ENCODE measurements at regions not wholly inside any gene's neighbourhood (a gene's known extent, or its start where the extent isn't known, plus 50 kb on each side); places are given as distances from the start of the nearest gene placed in this dataset.

- Histone ChIP-seq H3K4me2 (ENCODE audit: low read length) (no peak overlapping the region), H3K27ac (no peak overlapping the region), H2AFZ (no peak overlapping the region), H3K36me3 (ENCODE audit: control insufficient read depth, insufficient read depth, low read length) (no peaks in the 10 kb centered on the region), H3K4me3 (ENCODE audit: low read depth, low read length) (no peak overlapping the region), H3K9me3 (ENCODE audit: control insufficient read depth, low read length) (no peaks in the 10 kb centered on the region), H3K27me3 (ENCODE audit: control insufficient read depth, insufficient read depth, low read length) (no peaks in the 10 kb centered on the region), H3K9ac (no peak overlapping the region), H3K79me2 (no peaks in the 10 kb centered on the region), H3K4me1 (no peaks in the 10 kb centered on the region)
- no peak for TF ChIP-seq CTCF (IDR thresholded peaks at IDR 0.05)
These were observed 611.7 kb downstream of the ZIC1 start for GRCh38 chr3:148020861-148021260.

GRCh38 chr3:148021381-148021780 is 612.2 kb downstream of the ZIC1 start:
- Histone ChIP-seq H3K4me1 (no peaks in the 10 kb centered on the region), H3K9ac (no peak overlapping the region), H3K9me3 (ENCODE audit: control insufficient read depth, low read length) (no peaks in the 10 kb centered on the region), H3K4me3 (ENCODE audit: low read depth, low read length) (no peak overlapping the region), H3K27me3 (ENCODE audit: control insufficient read depth, insufficient read depth, low read length) (no peaks in the 10 kb centered on the region), H3K36me3 (ENCODE audit: control insufficient read depth, insufficient read depth, low read length) (no peaks in the 10 kb centered on the region), H3K79me2 (no peaks in the 10 kb centered on the region), H3K4me2 (ENCODE audit: low read length) (no peak overlapping the region), H3K27ac (no peak overlapping the region), H2AFZ (no peak overlapping the region)
- no peak for TF ChIP-seq CTCF (IDR thresholded peaks at IDR 0.05)

- Histone ChIP-seq H3K9me3 (ENCODE audit: control insufficient read depth, low read length) (no peaks in the 10 kb centered on the region), H3K4me2 (ENCODE audit: low read length) (no peak overlapping the region), H2AFZ (no peak overlapping the region), H3K4me3 (ENCODE audit: low read depth, low read length) (no peak overlapping the region), H3K9ac (no peak overlapping the region), H3K4me1 (no peaks in the 10 kb centered on the region), H3K27me3 (ENCODE audit: control insufficient read depth, insufficient read depth, low read length) (no peaks in the 10 kb centered on the region), H3K36me3 (ENCODE audit: control insufficient read depth, insufficient read depth, low read length) (no peaks in the 10 kb centered on the region), H3K27ac (no peak overlapping the region), H3K79me2 (no peaks in the 10 kb centered on the region)
- TF ChIP-seq CTCF (IDR thresholded peaks at IDR 0.05) = no peak
These were observed 614.8 kb downstream of the ZIC1 start for GRCh38 chr3:148023994-148024393.

GRCh38 chr3:148026009-148026588 is 616.9 kb downstream of the ZIC1 start:
- H3K4me3 ChIP-seq (ENCODE audit: low read depth, low read length) = no peak overlapping the region
- no peaks in the 10 kb centered on the region for H3K27me3 ChIP-seq (ENCODE audit: control insufficient read depth, insufficient read depth, low read length)
- no peak overlapping the region for H3K9ac ChIP-seq
- no peak overlapping the region for H3K4me2 ChIP-seq (ENCODE audit: low read length)
- H3K9me3 ChIP-seq (ENCODE audit: control insufficient read depth, low read length) = no peaks in the 10 kb centered on the region
- H3K79me2 ChIP-seq = no peaks in the 10 kb centered on the region
- no peaks in the 10 kb centered on the region for H3K4me1 ChIP-seq
- TF ChIP-seq CTCF (IDR thresholded peaks at IDR 0.05) = no peak
- H2AFZ ChIP-seq = no peak overlapping the region
- H3K27ac ChIP-seq = no peak overlapping the region
- H3K36me3 ChIP-seq (ENCODE audit: control insufficient read depth, insufficient read depth, low read length) = no peaks in the 10 kb centered on the region

- Histone ChIP-seq H3K36me3 (ENCODE audit: control insufficient read depth, insufficient read depth, low read length) (no peaks in the 10 kb centered on the region), H3K4me2 (ENCODE audit: low read length) (no peak overlapping the region), H3K79me2 (no peaks in the 10 kb centered on the region), H3K9me3 (ENCODE audit: control insufficient read depth, low read length) (no peaks in the 10 kb centered on the region), H3K27ac (no peak overlapping the region), H3K4me1 (no peaks in the 10 kb centered on the region), H3K27me3 (ENCODE audit: control insufficient read depth, insufficient read depth, low read length) (no peaks in the 10 kb centered on the region), H2AFZ (no peak overlapping the region), H3K9ac (no peak overlapping the region), H3K4me3 (ENCODE audit: low read depth, low read length) (no peak overlapping the region)
- TF ChIP-seq CTCF (IDR thresholded peaks at IDR 0.05) = no peak
These were observed 621.8 kb downstream of the ZIC1 start for GRCh38 chr3:148030975-148031374.

Measured in parathyroid adenoma (tissue), 2 donors.